ENCODE measurements at regions not wholly inside any gene's neighbourhood (a gene's known extent, or its start where the extent isn't known, plus 50 kb on each side); places are given as distances from the start of the nearest gene placed in this dataset.

- Histone ChIP-seq H2AFZ (ENCODE audit: low read length) (no peak overlapping the region), H3K4me3 (ENCODE audit: insufficient read depth, low read length) (no peak overlapping the region), H3K79me2 (ENCODE audit: insufficient read depth, low read length) (no peaks in the 10 kb centered on the region), H3K27ac (ENCODE audit: low read depth, low read length) (no peak overlapping the region), H3K4me1 (ENCODE audit: insufficient read depth, low read length) (no peaks in the 10 kb centered on the region), H3K9me3 (ENCODE audit: low read depth, low read length) (no peaks in the 10 kb centered on the region), H3K27me3 (ENCODE audit: insufficient read depth, low read length) (no peaks in the 10 kb centered on the region), H4K20me1 (ENCODE audit: insufficient read depth, low read length) (no peaks in the 10 kb centered on the region), H3K4me2 (ENCODE audit: insufficient read depth, low read length) (no peak overlapping the region), H3K36me3 (ENCODE audit: insufficient read depth, low read length) (no peaks in the 10 kb centered on the region)
- no peak for TF ChIP-seq CTCF (IDR thresholded peaks at IDR 0.05; ENCODE audit: extremely low read depth, low read depth, low read length)
- no peak for DNase-seq (ENCODE audit: insufficient read length, low spot score, missing footprints)
These were observed 375.2 kb downstream of the AACS start for GRCh38 chr12:125440399-125440798.

GRCh38 chr12:125443341-125443740 lies 378.1 kb downstream of the AACS start:
- Histone ChIP-seq H3K4me2 (ENCODE audit: insufficient read depth, low read length) (no peak overlapping the region), H3K4me1 (ENCODE audit: insufficient read depth, low read length) (no peaks in the 10 kb centered on the region), H3K36me3 (ENCODE audit: insufficient read depth, low read length) (no peaks in the 10 kb centered on the region), H4K20me1 (ENCODE audit: insufficient read depth, low read length) (no peaks in the 10 kb centered on the region), H3K9me3 (ENCODE audit: low read depth, low read length) (no peaks in the 10 kb centered on the region), H3K4me3 (ENCODE audit: insufficient read depth, low read length) (no peak overlapping the region), H2AFZ (ENCODE audit: low read length) (no peak overlapping the region), H3K27ac (ENCODE audit: low read depth, low read length) (no peak overlapping the region), H3K27me3 (ENCODE audit: insufficient read depth, low read length) (no peaks in the 10 kb centered on the region), H3K79me2 (ENCODE audit: insufficient read depth, low read length) (no peaks in the 10 kb centered on the region)
- DNase-seq (ENCODE audit: insufficient read length, low spot score, missing footprints) = no peak
- TF ChIP-seq CTCF (IDR thresholded peaks at IDR 0.05; ENCODE audit: extremely low read depth, low read depth, low read length) = no peak

GRCh38 chr12:125451408-125451807 lies 386.2 kb downstream of the AACS start:
- Histone ChIP-seq H4K20me1 (ENCODE audit: insufficient read depth, low read length) (no peaks in the 10 kb centered on the region), H3K36me3 (ENCODE audit: insufficient read depth, low read length) (no peaks in the 10 kb centered on the region), H3K4me1 (ENCODE audit: insufficient read depth, low read length) (no peaks in the 10 kb centered on the region), H3K27ac (ENCODE audit: low read depth, low read length) (no peak overlapping the region), H3K79me2 (ENCODE audit: insufficient read depth, low read length) (no peaks in the 10 kb centered on the region), H3K4me2 (ENCODE audit: insufficient read depth, low read length) (no peak overlapping the region), H2AFZ (ENCODE audit: low read length) (no peak overlapping the region), H3K9me3 (ENCODE audit: low read depth, low read length) (no peaks in the 10 kb centered on the region), H3K4me3 (ENCODE audit: insufficient read depth, low read length) (no peak overlapping the region), H3K27me3 (ENCODE audit: insufficient read depth, low read length) (no peaks in the 10 kb centered on the region)
- DNase-seq (ENCODE audit: insufficient read length, low spot score, missing footprints) = no peak
- no peak for TF ChIP-seq CTCF (IDR thresholded peaks at IDR 0.05; ENCODE audit: extremely low read depth, low read depth, low read length)

- Histone ChIP-seq H3K9me3 (ENCODE audit: low read depth, low read length) (peaks cover 3% of the 10 kb centered on the region), H4K20me1 (ENCODE audit: insufficient read depth, low read length) (no peaks in the 10 kb centered on the region), H3K4me1 (ENCODE audit: insufficient read depth, low read length) (no peaks in the 10 kb centered on the region), H3K4me2 (ENCODE audit: insufficient read depth, low read length) (no peak overlapping the region), H3K36me3 (ENCODE audit: insufficient read depth, low read length) (no peaks in the 10 kb centered on the region), H3K4me3 (ENCODE audit: insufficient read depth, low read length) (no peak overlapping the region), H2AFZ (ENCODE audit: low read length) (no peak overlapping the region), H3K27ac (ENCODE audit: low read depth, low read length) (no peak overlapping the region), H3K79me2 (ENCODE audit: insufficient read depth, low read length) (no peaks in the 10 kb centered on the region), H3K27me3 (ENCODE audit: insufficient read depth, low read length) (no peaks in the 10 kb centered on the region)
- DNase-seq (ENCODE audit: insufficient read length, low spot score, missing footprints) = no peak
- no peak for TF ChIP-seq CTCF (IDR thresholded peaks at IDR 0.05; ENCODE audit: extremely low read depth, low read depth, low read length)
These were observed 388.5 kb downstream of the AACS start for GRCh38 chr12:125453751-125454150.
